Forelimb muscle (tissue), 1 donor: ENCODE measurements at regions not wholly inside any gene's neighbourhood (a gene's known extent, or its start where the extent isn't known, plus 50 kb on each side); places are given as distances from the start of the nearest gene placed in this dataset.

Experiments
- DNase-seq: peaks from one replicate; pipeline ENCODE4 v3.0.0-alpha.2; 2013; ENCODE audit warnings: low read depth

- DNase-seq: no peak
Observed at GRCh38 chr16:73457851-73458250, 409.9 kb upstream of the ZFHX3 start.

GRCh38 chr16:73448970-73449369 is 401.0 kb upstream of the ZFHX3 start:
- no peak for DNase-seq

- no peak for DNase-seq
Observed at GRCh38 chr16:73447846-73448245, 399.9 kb upstream of the ZFHX3 start.

- DNase-seq: no peak
Observed at GRCh38 chr16:73434621-73435020, 386.7 kb upstream of the ZFHX3 start.

GRCh38 chr16:73433731-73434307 is 385.9 kb upstream of the ZFHX3 start:
- DNase-seq: no peak

GRCh38 chr16:73432850-73433730 is 385.2 kb upstream of the ZFHX3 start:
- DNase-seq: no peak

- no peak for DNase-seq
Observed at GRCh38 chr16:73430138-73430537, 382.2 kb upstream of the ZFHX3 start.

GRCh38 chr16:73428121-73428520 is 380.2 kb upstream of the ZFHX3 start:
- no peak for DNase-seq

GRCh38 chr16:73427164-73427563 is 379.2 kb upstream of the ZFHX3 start:
- no peak for DNase-seq

GRCh38 chr16:73426433-73427160 is 378.7 kb upstream of the ZFHX3 start:
- no peak for DNase-seq

- no peak for DNase-seq
Observed at GRCh38 chr16:73420676-73421075, 372.7 kb upstream of the ZFHX3 start.

- no peak for DNase-seq
Observed at GRCh38 chr16:73420244-73420643, 372.3 kb upstream of the ZFHX3 start.

GRCh38 chr16:73418691-73419090 is 370.8 kb upstream of the ZFHX3 start:
- no peak for DNase-seq

GRCh38 chr16:73418051-73418450 is 370.1 kb upstream of the ZFHX3 start:
- no peak for DNase-seq

GRCh38 chr16:73415286-73415685 is 367.4 kb upstream of the ZFHX3 start:
- no peak for DNase-seq

- DNase-seq: no peak
Observed at GRCh38 chr16:73414638-73415037, 366.7 kb upstream of the ZFHX3 start.

GRCh38 chr16:73413830-73414190 is 365.9 kb upstream of the ZFHX3 start:
- DNase-seq: no peak

GRCh38 chr16:73413091-73413829 is 365.3 kb upstream of the ZFHX3 start:
- DNase-seq: no peak

- no peak for DNase-seq
Observed at GRCh38 chr16:73412416-73412815, 364.5 kb upstream of the ZFHX3 start.

- no peak for DNase-seq
Observed at GRCh38 chr16:73408716-73409115, 360.8 kb upstream of the ZFHX3 start.

GRCh38 chr16:73408311-73408710 is 360.4 kb upstream of the ZFHX3 start:
- no peak for DNase-seq

GRCh38 chr16:73405851-73406250 is 357.9 kb upstream of the ZFHX3 start:
- DNase-seq: no peak
